Hepatocyte (in vitro differentiated cells): ENCODE measurements at regions not wholly inside any gene's neighbourhood (a gene's known extent, or its start where the extent isn't known, plus 50 kb on each side); places are given as distances from the start of the nearest gene placed in this dataset.
"Not testable (repeated sequence)": the region's sequence is repeated elsewhere in the genome, so short reads cannot be mapped to it uniquely, and the experiment has no call there.

ENCODE experiments used
- DNase-seq: peaks from one replicate; pipeline ENCODE4 v3.0.0-alpha.2; 2016; ENCODE audit warnings: low spot score
- H2AFZ ChIP-seq: fragments of 200-600 bp; sonication (generic); 2 replicates; pipeline ENCODE4 v1.6.0; 2016; ENCODE audit warnings: antibody characterized with exemption, mild to moderate bottlenecking
- H3K27ac ChIP-seq: fragments of 200-600 bp; sonication (generic); 2 replicates; pipeline ENCODE4 v1.5.1; 2016; ENCODE audit warnings: mild to moderate bottlenecking
- H3K27me3 ChIP-seq: fragments of 200-600 bp; sonication (generic); 2 replicates; pipeline ENCODE4 v1.6.1; 2016
- H3K36me3 ChIP-seq: fragments of 200-600 bp; sonication (generic); replicated peaks from 2 replicates; pipeline ENCODE4 v1.5.1; 2016; ENCODE audit warnings: low read depth; ENCODE audit not compliant: insufficient read depth
- H3K4me1 ChIP-seq: fragments of 200-600 bp; sonication (generic); 2 replicates; pipeline ENCODE4 v1.5.1; 2016; ENCODE audit warnings: mild to moderate bottlenecking, moderate library complexity; ENCODE audit not compliant: insufficient read depth
- H3K4me2 ChIP-seq: fragments of 200-600 bp; sonication (generic); 2 replicates; pipeline ENCODE4 v1.6.0; 2016
- H3K4me3 ChIP-seq: fragments of 200-600 bp; sonication (generic); 2 replicates; pipeline ENCODE4 v1.5.1; 2016; ENCODE audit warnings: mild to moderate bottlenecking
- H3K79me2 ChIP-seq: fragments of 200-600 bp; sonication (generic); 2 replicates; pipeline ENCODE4 v1.6.0; 2017; ENCODE audit warnings: mild to moderate bottlenecking
- H3K9me2 ChIP-seq: fragments of 200-600 bp; sonication (generic); replicated peaks from 2 replicates; pipeline ENCODE4 v1.6.0; 2017; ENCODE audit warnings: mild to moderate bottlenecking; ENCODE audit not compliant: insufficient read depth
- H3K9me3 ChIP-seq: fragments of 200-600 bp; sonication (generic); 2 replicates; pipeline ENCODE4 v1.5.1; 2016; ENCODE audit warnings: low read depth, mild to moderate bottlenecking
- H4K20me1 ChIP-seq: fragments of 200-600 bp; sonication (generic); 2 replicates; pipeline ENCODE4 v1.6.0; 2016; ENCODE audit warnings: mild to moderate bottlenecking; ENCODE audit not compliant: insufficient read depth, poor library complexity, severe bottlenecking
- EZH2 ChIP-seq: fragments of 200-600 bp; sonication (generic); IDR thresholded peaks from 2 replicates; pipeline ENCODE4 v1.6.1; 2016; ENCODE audit warnings: antibody characterized with exemption, mild to moderate bottlenecking, borderline replicate concordance
- EZH2phosphoT487 ChIP-seq: fragments of 200-600 bp; sonication (generic); IDR thresholded peaks from one replicate; pipeline ENCODE4 v1.6.1; 2018; ENCODE audit warnings: antibody characterized with exemption, mild to moderate bottlenecking, low read depth, moderate library complexity; ENCODE audit not compliant: unreplicated experiment, severe bottlenecking
- WGBS: methylation state at CpG from one replicate; pipeline ENCODE4 v1.1.6; 2016; ENCODE audit warnings: low lambda C conversion rate; ENCODE audit errors: missing lambda C conversion rate; 5-methylcytosine and 5-hydroxymethylcytosine counted together
- TF ChIP-seq, protein P1 (sequence below): fragments of 200-600 bp; sonication (generic); IDR thresholded peaks from 2 replicates; pipeline ENCODE4 v1.5.1; 2016; ENCODE audit warnings: antibody characterized with exemption, mild to moderate bottlenecking; ENCODE audit not compliant: poor library complexity

DNA sequence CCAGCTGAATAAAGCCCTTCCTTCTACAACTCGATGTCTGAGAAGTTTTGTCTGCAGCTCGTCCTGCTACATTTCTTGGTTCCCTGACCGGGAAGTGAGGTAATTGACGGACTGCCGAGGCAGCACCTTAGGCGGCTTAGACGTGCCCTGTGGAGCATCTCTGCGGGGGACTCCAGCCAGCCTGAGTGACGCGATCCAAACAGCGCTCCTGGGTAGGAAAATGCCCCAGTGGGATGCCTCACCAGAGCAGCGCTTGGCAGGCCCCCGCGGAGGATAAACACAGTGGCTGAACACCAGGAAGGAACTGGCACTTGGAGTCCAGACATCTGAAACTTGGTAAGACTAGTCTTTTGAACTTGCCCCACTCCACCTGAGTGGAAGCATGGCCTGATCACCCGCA is 737.3 kb downstream of the COL12A1 start:
- not testable (repeated sequence) for H3K4me1 ChIP-seq, H3K9me3 ChIP-seq, H3K36me3 ChIP-seq, H3K79me2 ChIP-seq, H3K4me2 ChIP-seq, H3K27ac ChIP-seq, H3K9me2 ChIP-seq, H3K4me3 ChIP-seq, DNase-seq, H4K20me1 ChIP-seq, H3K27me3 ChIP-seq, H2AFZ ChIP-seq
- WGBS: 95% methylated on average over 15 of the region's 15 CpGs

DNA sequence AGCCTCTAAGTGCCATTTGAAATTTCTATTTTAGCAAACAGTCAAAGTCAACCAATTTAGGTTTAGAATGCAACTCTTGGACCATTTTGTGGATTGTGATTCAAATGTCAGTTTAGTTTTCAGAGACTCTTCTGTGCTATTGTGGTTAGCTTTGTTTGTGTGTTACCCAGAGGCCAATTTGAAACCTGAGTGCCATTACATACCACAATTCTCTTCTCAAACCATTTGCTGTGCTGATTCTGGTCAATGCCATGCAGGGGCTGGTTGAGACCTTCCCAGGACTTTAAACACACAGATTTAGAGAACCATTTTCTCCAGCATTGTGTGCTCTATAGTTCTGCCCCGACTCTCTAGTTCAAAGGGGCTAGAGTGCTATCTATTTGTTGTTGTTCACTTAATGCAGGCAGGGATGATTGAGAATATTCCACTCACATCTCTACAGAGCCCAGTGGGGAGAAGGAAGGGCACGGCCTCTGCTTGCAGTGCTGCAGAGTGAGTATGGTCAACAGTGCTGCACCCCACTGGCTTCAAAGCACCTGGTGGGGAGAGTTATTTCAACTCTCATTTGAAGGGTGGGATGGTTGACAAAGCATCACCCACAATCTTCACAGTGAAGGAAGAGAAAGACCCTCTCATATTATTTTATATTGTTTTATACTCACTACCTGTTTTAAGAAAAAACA is 738.2 kb downstream of the COL12A1 start:
- Histone ChIP-seq H2AFZ (no peak overlapping the region), H3K9me2 (no peaks in the 10 kb centered on the region), H4K20me1 (no peaks in the 10 kb centered on the region), H3K79me2 (no peaks in the 10 kb centered on the region), H3K4me1 (no peaks in the 10 kb centered on the region), H3K36me3 (no peaks in the 10 kb centered on the region), H3K9me3 (no peaks in the 10 kb centered on the region), H3K27ac (no peak overlapping the region), H3K4me2 (no peak overlapping the region), H3K27me3 (no peaks in the 10 kb centered on the region), H3K4me3 (no peak overlapping the region)
- WGBS: 94% methylated on average over 2 of the region's 2 CpGs
- DNase-seq: no peak
- no peak for TF ChIP-seq EZH2
- no peak for TF ChIP-seq EZH2phosphoT487
- TF ChIP-seq, protein P1, sequence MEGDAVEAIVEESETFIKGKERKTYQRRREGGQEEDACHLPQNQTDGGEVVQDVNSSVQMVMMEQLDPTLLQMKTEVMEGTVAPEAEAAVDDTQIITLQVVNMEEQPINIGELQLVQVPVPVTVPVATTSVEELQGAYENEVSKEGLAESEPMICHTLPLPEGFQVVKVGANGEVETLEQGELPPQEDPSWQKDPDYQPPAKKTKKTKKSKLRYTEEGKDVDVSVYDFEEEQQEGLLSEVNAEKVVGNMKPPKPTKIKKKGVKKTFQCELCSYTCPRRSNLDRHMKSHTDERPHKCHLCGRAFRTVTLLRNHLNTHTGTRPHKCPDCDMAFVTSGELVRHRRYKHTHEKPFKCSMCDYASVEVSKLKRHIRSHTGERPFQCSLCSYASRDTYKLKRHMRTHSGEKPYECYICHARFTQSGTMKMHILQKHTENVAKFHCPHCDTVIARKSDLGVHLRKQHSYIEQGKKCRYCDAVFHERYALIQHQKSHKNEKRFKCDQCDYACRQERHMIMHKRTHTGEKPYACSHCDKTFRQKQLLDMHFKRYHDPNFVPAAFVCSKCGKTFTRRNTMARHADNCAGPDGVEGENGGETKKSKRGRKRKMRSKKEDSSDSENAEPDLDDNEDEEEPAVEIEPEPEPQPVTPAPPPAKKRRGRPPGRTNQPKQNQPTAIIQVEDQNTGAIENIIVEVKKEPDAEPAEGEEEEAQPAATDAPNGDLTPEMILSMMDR: no peak

DNA sequence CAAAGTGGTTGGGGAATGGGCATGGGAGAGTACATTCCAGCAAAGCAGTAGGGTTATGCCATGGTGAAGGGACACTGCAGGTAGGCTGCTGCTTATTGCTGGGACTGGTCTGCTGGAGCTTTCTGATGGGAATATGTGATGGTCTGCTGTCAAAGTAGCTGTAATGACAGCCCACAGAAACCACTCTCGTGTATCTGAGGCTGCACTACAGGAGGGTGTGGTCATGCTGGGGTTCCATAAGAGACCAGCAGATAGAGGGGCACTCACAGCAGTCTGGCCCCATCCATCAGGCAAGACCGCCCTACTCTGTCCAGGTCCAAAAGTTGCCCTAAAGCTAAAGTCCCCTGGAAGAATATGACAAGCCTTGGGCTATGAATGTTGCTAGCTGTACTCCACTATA is 739.3 kb downstream of the COL12A1 start:
- Histone ChIP-seq H3K27me3 (no peaks in the 10 kb centered on the region), H3K4me2 (no peak overlapping the region), H3K4me1 (no peaks in the 10 kb centered on the region), H3K36me3 (no peaks in the 10 kb centered on the region), H2AFZ (no peak overlapping the region), H3K27ac (no peak overlapping the region), H4K20me1 (no peaks in the 10 kb centered on the region), H3K4me3 (no peak overlapping the region), H3K9me2 (no peaks in the 10 kb centered on the region), H3K79me2 (no peaks in the 10 kb centered on the region), H3K9me3 (no peaks in the 10 kb centered on the region)
- TF ChIP-seq, protein P1: no peak
- TF ChIP-seq EZH2phosphoT487 (no peak), EZH2 (no peak)
- WGBS: 88% methylated on average over 2 of the region's 2 CpGs
- no peak for DNase-seq

DNA sequence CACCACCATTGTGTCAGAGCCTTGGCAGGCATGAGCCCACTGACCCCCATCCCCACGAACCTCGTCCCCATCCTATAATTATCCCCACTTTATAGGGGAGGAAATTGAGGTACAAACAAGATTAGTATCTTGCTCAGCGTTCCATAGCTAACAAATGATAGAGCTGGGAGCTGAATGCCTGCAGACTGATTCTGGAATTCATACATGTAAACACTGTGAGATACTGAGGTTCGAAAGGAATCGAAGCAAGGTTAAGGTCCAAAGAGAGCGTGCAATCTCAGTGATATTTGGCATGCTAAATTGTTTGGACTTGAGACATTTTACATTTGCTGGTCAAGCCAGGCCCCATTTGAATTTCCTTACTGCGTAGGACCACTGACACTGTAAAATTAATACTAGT is 746.6 kb downstream of the COL12A1 start:
- DNase-seq: no peak
- H3K27me3 ChIP-seq: no peaks in the 10 kb centered on the region
- H4K20me1 ChIP-seq: no peaks in the 10 kb centered on the region
- no peak overlapping the region for H2AFZ ChIP-seq
- H3K9me3 ChIP-seq: no peaks in the 10 kb centered on the region
- 66% methylated on average over 7 of the region's 7 CpGs for WGBS
- no peaks in the 10 kb centered on the region for H3K4me1 ChIP-seq
- H3K36me3 ChIP-seq: no peaks in the 10 kb centered on the region
- no peak overlapping the region for H3K27ac ChIP-seq
- no peak overlapping the region for H3K4me2 ChIP-seq
- no peaks in the 10 kb centered on the region for H3K9me2 ChIP-seq
- TF ChIP-seq, protein P1: no peak
- no peak for TF ChIP-seq EZH2
- no peak for TF ChIP-seq EZH2phosphoT487
- no peak overlapping the region for H3K4me3 ChIP-seq
- H3K79me2 ChIP-seq: no peaks in the 10 kb centered on the region
